GM12878 (cell line): ENCODE measurements at regions not wholly inside any gene's neighbourhood (a gene's known extent, or its start where the extent isn't known, plus 50 kb on each side); places are given as distances from the start of the nearest gene placed in this dataset.

ENCODE experiments used
- ETV6 ChIP-seq, 2 experiments: fragments of 450-650 bp in 1 of 2; IDR thresholded peaks in 1 of 2; conservative IDR thresholded peaks in 1 of 2; 2 replicates each; pipeline ENCODE4 v1.6.1; 2014; ENCODE audit warnings: antibody characterized with exemption in 1 of 2, borderline replicate concordance in 1 of 2, low read depth in 1 of 2, mild to moderate bottlenecking in 1 of 2, moderate library complexity in 1 of 2
- GATAD2B ChIP-seq: fragments of 450-650 bp; conservative IDR thresholded peaks from 2 replicates; pipeline ENCODE4 v1.6.1; 2017; ENCODE audit warnings: low read depth, mild to moderate bottlenecking, moderate library complexity
- HDAC2 ChIP-seq: fragments of 200-600 bp; sonication (generic); IDR thresholded peaks from 2 replicates; pipeline ENCODE4 v1.6.1; 2017
- NR2C1 ChIP-seq: fragments of 450-650 bp; IDR thresholded peaks from 2 replicates; pipeline ENCODE4 v1.6.1; 2017; ENCODE audit warnings: antibody characterized with exemption, mild to moderate bottlenecking, moderate library complexity
- TF ChIP-seq, protein P1 (sequence below): fragments of 450-650 bp; IDR thresholded peaks from 2 replicates; pipeline ENCODE4 v1.6.1; 2018; ENCODE audit warnings: borderline replicate concordance, mild to moderate bottlenecking; ENCODE audit not compliant: partially characterized antibody
- TF ChIP-seq, protein P2 (sequence below): fragments of 450-650 bp; conservative IDR thresholded peaks from 2 replicates; pipeline ENCODE4 v1.6.1; 2017; ENCODE audit warnings: mild to moderate bottlenecking, moderate library complexity
- TF ChIP-seq, protein P3 (sequence below): fragments of 450-650 bp; IDR thresholded peaks from 2 replicates; pipeline ENCODE4 v1.6.1; 2016; ENCODE audit warnings: mild to moderate bottlenecking
- TF ChIP-seq, protein P4 (sequence below): fragments of 450-650 bp; IDR thresholded peaks from 2 replicates; pipeline ENCODE4 v1.6.1; 2017; ENCODE audit warnings: low read depth, mild to moderate bottlenecking, moderate library complexity

DNA sequence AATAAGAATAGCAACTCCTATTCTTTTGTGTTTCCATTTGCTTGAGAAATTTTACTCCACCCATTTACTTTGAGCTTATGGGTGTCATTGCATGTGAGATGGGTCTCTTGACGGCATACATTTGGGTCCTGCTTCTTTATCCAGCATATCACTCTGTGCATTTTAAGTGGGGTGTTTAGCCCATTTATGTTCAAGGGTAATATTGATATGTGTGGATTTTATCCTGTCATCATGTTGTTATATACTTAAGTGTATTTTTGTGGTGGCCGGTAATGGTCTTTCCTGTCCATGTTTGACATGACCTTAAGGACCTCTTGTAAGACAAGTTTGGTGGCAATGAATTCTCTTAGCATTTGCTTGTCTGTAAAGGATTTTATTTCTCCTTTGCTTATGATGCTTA, 100.1 kb downstream of the ATP23 start (continued):
- TF ChIP-seq GATAD2B (no peak), HDAC2 (no peak), NR2C1 (no peak), ETV6 (conservative IDR thresholded peaks at IDR 0.05 in 1 of 2, IDR thresholded peaks at IDR 0.05 in 1 of 2; ENCODE audit: borderline replicate concordance in 1 of 2, low read depth in 1 of 2) (no peak)
- TF ChIP-seq, protein P1, sequence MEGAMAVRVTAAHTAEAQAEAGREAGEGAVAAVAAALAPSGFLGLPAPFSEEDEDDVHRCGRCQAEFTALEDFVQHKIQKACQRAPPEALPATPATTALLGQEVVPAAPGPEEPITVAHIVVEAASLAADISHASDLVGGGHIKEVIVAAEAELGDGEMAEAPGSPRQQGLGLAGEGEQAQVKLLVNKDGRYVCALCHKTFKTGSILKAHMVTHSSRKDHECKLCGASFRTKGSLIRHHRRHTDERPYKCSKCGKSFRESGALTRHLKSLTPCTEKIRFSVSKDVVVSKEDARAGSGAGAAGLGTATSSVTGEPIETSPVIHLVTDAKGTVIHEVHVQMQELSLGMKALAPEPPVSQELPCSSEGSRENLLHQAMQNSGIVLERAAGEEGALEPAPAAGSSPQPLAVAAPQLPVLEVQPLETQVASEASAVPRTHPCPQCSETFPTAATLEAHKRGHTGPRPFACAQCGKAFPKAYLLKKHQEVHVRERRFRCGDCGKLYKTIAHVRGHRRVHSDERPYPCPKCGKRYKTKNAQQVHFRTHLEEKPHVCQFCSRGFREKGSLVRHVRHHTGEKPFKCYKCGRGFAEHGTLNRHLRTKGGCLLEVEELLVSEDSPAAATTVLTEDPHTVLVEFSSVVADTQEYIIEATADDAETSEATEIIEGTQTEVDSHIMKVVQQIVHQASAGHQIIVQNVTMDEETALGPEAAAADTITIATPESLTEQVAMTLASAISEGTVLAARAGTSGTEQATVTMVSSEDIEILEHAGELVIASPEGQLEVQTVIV: no peak
- TF ChIP-seq, protein P2, sequence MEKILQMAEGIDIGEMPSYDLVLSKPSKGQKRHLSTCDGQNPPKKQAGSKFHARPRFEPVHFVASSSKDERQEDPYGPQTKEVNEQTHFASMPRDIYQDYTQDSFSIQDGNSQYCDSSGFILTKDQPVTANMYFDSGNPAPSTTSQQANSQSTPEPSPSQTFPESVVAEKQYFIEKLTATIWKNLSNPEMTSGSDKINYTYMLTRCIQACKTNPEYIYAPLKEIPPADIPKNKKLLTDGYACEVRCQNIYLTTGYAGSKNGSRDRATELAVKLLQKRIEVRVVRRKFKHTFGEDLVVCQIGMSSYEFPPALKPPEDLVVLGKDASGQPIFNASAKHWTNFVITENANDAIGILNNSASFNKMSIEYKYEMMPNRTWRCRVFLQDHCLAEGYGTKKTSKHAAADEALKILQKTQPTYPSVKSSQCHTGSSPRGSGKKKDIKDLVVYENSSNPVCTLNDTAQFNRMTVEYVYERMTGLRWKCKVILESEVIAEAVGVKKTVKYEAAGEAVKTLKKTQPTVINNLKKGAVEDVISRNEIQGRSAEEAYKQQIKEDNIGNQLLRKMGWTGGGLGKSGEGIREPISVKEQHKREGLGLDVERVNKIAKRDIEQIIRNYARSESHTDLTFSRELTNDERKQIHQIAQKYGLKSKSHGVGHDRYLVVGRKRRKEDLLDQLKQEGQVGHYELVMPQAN: no peak
- TF ChIP-seq, protein P3, sequence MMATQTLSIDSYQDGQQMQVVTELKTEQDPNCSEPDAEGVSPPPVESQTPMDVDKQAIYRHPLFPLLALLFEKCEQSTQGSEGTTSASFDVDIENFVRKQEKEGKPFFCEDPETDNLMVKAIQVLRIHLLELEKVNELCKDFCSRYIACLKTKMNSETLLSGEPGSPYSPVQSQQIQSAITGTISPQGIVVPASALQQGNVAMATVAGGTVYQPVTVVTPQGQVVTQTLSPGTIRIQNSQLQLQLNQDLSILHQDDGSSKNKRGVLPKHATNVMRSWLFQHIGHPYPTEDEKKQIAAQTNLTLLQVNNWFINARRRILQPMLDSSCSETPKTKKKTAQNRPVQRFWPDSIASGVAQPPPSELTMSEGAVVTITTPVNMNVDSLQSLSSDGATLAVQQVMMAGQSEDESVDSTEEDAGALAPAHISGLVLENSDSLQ: no peak
- TF ChIP-seq, protein P4, sequence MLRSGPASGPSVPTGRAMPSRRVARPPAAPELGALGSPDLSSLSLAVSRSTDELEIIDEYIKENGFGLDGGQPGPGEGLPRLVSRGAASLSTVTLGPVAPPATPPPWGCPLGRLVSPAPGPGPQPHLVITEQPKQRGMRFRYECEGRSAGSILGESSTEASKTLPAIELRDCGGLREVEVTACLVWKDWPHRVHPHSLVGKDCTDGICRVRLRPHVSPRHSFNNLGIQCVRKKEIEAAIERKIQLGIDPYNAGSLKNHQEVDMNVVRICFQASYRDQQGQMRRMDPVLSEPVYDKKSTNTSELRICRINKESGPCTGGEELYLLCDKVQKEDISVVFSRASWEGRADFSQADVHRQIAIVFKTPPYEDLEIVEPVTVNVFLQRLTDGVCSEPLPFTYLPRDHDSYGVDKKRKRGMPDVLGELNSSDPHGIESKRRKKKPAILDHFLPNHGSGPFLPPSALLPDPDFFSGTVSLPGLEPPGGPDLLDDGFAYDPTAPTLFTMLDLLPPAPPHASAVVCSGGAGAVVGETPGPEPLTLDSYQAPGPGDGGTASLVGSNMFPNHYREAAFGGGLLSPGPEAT: no peak
